ENCODE measurements at regions not wholly inside any gene's neighbourhood (a gene's known extent, or its start where the extent isn't known, plus 50 kb on each side); places are given as distances from the start of the nearest gene placed in this dataset.

GRCh38 chr6:43856005-43856765, 86.2 kb downstream of the VEGFA start:
- TF ChIP-seq CTCF (conservative IDR thresholded peaks at IDR 0.05) (peak; percentile 66), EZH2 (IDR thresholded peaks at IDR 0.05; ENCODE audit: low read depth) (no peak)

All from PC-9 (cell line).